SK-N-SH treated with all-trans-retinoic acid at 6 μM for 48 hours (cell line): ENCODE measurements at regions not wholly inside any gene's neighbourhood (a gene's known extent, or its start where the extent isn't known, plus 50 kb on each side); places are given as distances from the start of the nearest gene placed in this dataset.

Source experiments
- ATAC-seq: fragments of 200-7000 bp; cut with Tn5 transposase; 3 replicates; pipeline ENCODE4 v1.9.1; 2020; ENCODE audit warnings: mild to moderate bottlenecking, moderate library complexity
- ARNTL ChIP-seq: fragments of 450-650 bp; formaldehyde crosslinking; IDR thresholded peaks from 2 replicates; pipeline ENCODE4 v1.5.0; 2020; ENCODE audit warnings: low read depth, mild to moderate bottlenecking, moderate library complexity, borderline replicate concordance
- BACH2 ChIP-seq: fragments of 250-450 bp; sonication (Bioruptor Pico); IDR thresholded peaks from 2 replicates; pipeline ENCODE4 v1.9.0; 2021; ENCODE audit warnings: mild to moderate bottlenecking, borderline replicate concordance
- CSDC2 ChIP-seq: fragments of 250-450 bp; sonication (Bioruptor Pico); IDR thresholded peaks from 2 replicates; pipeline ENCODE4 v1.5.0; 2020; ENCODE audit warnings: mild to moderate bottlenecking, moderate library complexity
- ESRRG ChIP-seq: fragments of 250-450 bp; sonication (Bioruptor Pico); IDR thresholded peaks from 2 replicates; pipeline ENCODE4 v1.6.1; 2021; ENCODE audit warnings: mild to moderate bottlenecking
- GLIS3 ChIP-seq: fragments of 250-450 bp; sonication (Bioruptor Pico); IDR thresholded peaks from 2 replicates; pipeline ENCODE4 v1.5.0; 2020; ENCODE audit warnings: mild to moderate bottlenecking, moderate library complexity
- ISL1 ChIP-seq: fragments of 250-450 bp; sonication (Bioruptor Pico); IDR thresholded peaks from 2 replicates; pipeline ENCODE4 v2.1.2; 2022; ENCODE audit warnings: mild to moderate bottlenecking, moderate library complexity
- OSR1 ChIP-seq: fragments of 250-450 bp; sonication (Bioruptor Pico); IDR thresholded peaks from 2 replicates; pipeline ENCODE4 v1.8.0; 2022; ENCODE audit warnings: moderate library complexity, mild to moderate bottlenecking, inconsistent platforms
- RARB ChIP-seq: fragments of 250-450 bp; sonication (Bioruptor Pico); IDR thresholded peaks from 2 replicates; pipeline ENCODE4 v1.8.0; 2021; ENCODE audit warnings: mild to moderate bottlenecking, moderate library complexity
- SNAI2 ChIP-seq: fragments of 250-450 bp; sonication (Bioruptor Pico); IDR thresholded peaks from 2 replicates; pipeline ENCODE4 v1.5.0; 2020; ENCODE audit warnings: mild to moderate bottlenecking, moderate library complexity
- TCF4 ChIP-seq: fragments of 250-450 bp; sonication (Bioruptor Pico); IDR thresholded peaks from 2 replicates; pipeline ENCODE4 v1.8.0; 2021; ENCODE audit warnings: mild to moderate bottlenecking, moderate library complexity, borderline replicate concordance
- ZC3H10 ChIP-seq: fragments of 250-450 bp; sonication (Bioruptor Pico); IDR thresholded peaks from 2 replicates; pipeline ENCODE4 v1.5.1; 2021; ENCODE audit warnings: mild to moderate bottlenecking, moderate library complexity
- ZFP30 ChIP-seq: fragments of 450-650 bp; formaldehyde crosslinking; IDR thresholded peaks from 2 replicates; pipeline ENCODE4 v1.5.0; 2022; ENCODE audit warnings: mild to moderate bottlenecking, moderate library complexity
- ZNF565 ChIP-seq: fragments of 450-650 bp; formaldehyde crosslinking; conservative IDR thresholded peaks from 2 replicates; pipeline ENCODE4 v1.5.0; 2020; ENCODE audit warnings: low read depth, mild to moderate bottlenecking, moderate library complexity
- ZNF70 ChIP-seq: fragments of 450-650 bp; formaldehyde crosslinking; IDR thresholded peaks from 2 replicates; pipeline ENCODE4 v1.5.0; 2020; ENCODE audit warnings: mild to moderate bottlenecking, moderate library complexity
- ZNF8 ChIP-seq: fragments of 450-650 bp; formaldehyde crosslinking; IDR thresholded peaks from 2 replicates; pipeline ENCODE4 v1.5.0; 2020; ENCODE audit warnings: mild to moderate bottlenecking, moderate library complexity
- TF ChIP-seq, protein P1 (sequence below): fragments of 250-450 bp; sonication (Bioruptor Pico); IDR thresholded peaks from 2 replicates; pipeline ENCODE4 v1.5.0; 2020; ENCODE audit warnings: mild to moderate bottlenecking, moderate library complexity
- TF ChIP-seq, protein P2 (sequence below): fragments of 250-450 bp; sonication (Bioruptor Pico); IDR thresholded peaks from 2 replicates; pipeline ENCODE4 v1.8.0; 2021; ENCODE audit warnings: low read depth, mild to moderate bottlenecking, moderate library complexity, borderline replicate concordance
- TF ChIP-seq, protein P3 (sequence below): fragments of 250-450 bp; sonication (Bioruptor Pico); IDR thresholded peaks from 2 replicates; pipeline ENCODE4 v1.5.1; 2021; ENCODE audit warnings: mild to moderate bottlenecking, moderate library complexity
- TF ChIP-seq, protein P4 (sequence below): fragments of 250-450 bp; sonication (Bioruptor Pico); IDR thresholded peaks from 2 replicates; pipeline ENCODE4 v1.8.0; 2020; ENCODE audit warnings: mild to moderate bottlenecking, moderate library complexity, borderline replicate concordance
- TF ChIP-seq, protein P5 (sequence below): fragments of 250-450 bp; sonication (Bioruptor Pico); IDR thresholded peaks from 2 replicates; pipeline ENCODE4 v1.5.1; 2020; ENCODE audit warnings: low read depth, mild to moderate bottlenecking, moderate library complexity

DNA sequence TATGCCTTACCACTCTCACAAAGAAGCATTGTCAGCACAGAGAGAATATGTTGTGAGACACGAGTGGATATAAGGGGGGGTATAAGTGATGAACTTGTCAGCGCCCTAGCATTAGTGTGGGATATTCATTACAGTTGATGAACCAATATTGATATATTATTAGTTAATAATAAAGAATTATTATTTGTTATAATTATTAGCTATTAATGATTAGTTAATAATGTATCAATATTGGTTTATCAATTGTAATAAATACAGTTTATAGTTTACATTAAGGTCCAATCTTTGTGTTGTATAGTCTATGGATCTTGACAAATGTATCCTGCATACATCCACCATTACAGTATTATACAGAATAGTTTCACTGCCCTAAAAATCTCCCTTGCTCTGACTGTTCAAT is 120.2 kb upstream of the NCAM2 start:
- ATAC-seq = no peak

DNA sequence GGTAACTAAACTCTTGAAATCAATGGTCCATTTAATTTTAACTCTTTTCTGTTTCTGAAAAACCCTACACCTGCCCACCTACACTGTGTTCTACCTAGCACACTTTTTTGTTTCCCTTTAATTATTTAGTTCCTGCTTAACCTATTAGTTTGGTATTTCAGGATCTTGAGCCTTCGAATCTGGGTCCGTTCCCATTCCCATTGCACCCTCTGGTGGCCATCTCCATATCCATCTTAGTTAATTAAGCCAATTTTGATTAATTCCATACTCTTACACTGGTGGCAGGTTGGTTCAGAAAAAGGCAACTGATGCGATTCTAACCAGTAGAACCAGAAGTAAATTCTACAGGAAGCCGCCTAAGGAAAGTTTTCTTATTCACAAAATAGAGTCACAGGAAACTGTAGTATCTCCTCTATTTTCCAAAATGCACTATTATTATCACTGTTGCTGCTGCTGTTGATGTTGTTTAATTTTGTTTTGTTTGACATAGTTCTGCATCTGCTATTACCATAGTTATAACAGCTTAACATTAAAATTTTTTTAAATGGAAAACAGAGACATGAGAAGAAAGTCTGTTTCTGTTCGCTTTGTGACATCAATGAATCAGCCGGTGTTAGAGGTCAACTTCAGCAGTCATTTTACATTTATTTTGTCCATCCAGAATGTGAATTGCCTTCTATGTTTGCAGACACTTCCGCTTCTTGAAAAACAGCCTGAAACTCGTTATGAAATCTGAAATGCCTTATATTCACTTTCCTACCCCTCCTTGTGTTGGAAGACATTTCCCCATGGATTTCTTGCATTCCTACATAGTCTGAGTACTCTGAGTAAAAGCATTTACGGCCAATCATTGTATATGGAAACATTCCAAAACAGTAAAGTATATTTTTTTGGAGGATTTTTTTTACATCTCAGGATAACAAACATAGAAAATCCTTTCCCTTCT is 115.5 kb upstream of the NCAM2 start:
- no peak for ATAC-seq
- TF ChIP-seq SNAI2 (CRISPR knock-in tag) (no peak), ISL1 (CRISPR knock-in tag) (no peak), ESRRG (CRISPR knock-in tag) (no peak), TCF4 (CRISPR knock-in tag) (no peak), CSDC2 (CRISPR knock-in tag) (no peak), ARNTL (CRISPR knock-in tag) (no peak), ZNF565 (CRISPR knock-in tag) (no peak), ZNF8 (no peak), ZFP30 (CRISPR knock-in tag) (no peak), BACH2 (CRISPR knock-in tag) (no peak), RARB (no peak), ZNF70 (CRISPR knock-in tag) (no peak)
- TF ChIP-seq, protein P1, sequence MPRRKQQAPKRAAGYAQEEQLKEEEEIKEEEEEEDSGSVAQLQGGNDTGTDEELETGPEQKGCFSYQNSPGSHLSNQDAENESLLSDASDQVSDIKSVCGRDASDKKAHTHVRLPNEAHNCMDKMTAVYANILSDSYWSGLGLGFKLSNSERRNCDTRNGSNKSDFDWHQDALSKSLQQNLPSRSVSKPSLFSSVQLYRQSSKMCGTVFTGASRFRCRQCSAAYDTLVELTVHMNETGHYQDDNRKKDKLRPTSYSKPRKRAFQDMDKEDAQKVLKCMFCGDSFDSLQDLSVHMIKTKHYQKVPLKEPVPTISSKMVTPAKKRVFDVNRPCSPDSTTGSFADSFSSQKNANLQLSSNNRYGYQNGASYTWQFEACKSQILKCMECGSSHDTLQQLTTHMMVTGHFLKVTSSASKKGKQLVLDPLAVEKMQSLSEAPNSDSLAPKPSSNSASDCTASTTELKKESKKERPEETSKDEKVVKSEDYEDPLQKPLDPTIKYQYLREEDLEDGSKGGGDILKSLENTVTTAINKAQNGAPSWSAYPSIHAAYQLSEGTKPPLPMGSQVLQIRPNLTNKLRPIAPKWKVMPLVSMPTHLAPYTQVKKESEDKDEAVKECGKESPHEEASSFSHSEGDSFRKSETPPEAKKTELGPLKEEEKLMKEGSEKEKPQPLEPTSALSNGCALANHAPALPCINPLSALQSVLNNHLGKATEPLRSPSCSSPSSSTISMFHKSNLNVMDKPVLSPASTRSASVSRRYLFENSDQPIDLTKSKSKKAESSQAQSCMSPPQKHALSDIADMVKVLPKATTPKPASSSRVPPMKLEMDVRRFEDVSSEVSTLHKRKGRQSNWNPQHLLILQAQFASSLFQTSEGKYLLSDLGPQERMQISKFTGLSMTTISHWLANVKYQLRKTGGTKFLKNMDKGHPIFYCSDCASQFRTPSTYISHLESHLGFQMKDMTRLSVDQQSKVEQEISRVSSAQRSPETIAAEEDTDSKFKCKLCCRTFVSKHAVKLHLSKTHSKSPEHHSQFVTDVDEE = no peak
- TF ChIP-seq, protein P2, sequence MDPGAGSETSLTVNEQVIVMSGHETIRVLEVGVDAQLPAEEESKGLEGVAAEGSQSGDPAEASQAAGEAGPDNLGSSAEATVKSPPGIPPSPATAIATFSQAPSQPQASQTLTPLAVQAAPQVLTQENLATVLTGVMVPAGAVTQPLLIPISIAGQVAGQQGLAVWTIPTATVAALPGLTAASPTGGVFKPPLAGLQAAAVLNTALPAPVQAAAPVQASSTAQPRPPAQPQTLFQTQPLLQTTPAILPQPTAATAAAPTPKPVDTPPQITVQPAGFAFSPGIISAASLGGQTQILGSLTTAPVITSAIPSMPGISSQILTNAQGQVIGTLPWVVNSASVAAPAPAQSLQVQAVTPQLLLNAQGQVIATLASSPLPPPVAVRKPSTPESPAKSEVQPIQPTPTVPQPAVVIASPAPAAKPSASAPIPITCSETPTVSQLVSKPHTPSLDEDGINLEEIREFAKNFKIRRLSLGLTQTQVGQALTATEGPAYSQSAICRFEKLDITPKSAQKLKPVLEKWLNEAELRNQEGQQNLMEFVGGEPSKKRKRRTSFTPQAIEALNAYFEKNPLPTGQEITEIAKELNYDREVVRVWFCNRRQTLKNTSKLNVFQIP (CRISPR knock-in tag) = no peak
- TF ChIP-seq, protein P3, sequence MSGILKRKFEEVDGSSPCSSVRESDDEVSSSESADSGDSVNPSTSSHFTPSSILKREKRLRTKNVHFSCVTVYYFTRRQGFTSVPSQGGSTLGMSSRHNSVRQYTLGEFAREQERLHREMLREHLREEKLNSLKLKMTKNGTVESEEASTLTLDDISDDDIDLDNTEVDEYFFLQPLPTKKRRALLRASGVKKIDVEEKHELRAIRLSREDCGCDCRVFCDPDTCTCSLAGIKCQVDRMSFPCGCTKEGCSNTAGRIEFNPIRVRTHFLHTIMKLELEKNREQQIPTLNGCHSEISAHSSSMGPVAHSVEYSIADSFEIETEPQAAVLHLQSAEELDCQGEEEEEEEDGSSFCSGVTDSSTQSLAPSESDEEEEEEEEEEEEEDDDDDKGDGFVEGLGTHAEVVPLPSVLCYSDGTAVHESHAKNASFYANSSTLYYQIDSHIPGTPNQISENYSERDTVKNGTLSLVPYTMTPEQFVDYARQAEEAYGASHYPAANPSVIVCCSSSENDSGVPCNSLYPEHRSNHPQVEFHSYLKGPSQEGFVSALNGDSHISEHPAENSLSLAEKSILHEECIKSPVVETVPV (CRISPR knock-in tag) = no peak
- TF ChIP-seq, protein P4, sequence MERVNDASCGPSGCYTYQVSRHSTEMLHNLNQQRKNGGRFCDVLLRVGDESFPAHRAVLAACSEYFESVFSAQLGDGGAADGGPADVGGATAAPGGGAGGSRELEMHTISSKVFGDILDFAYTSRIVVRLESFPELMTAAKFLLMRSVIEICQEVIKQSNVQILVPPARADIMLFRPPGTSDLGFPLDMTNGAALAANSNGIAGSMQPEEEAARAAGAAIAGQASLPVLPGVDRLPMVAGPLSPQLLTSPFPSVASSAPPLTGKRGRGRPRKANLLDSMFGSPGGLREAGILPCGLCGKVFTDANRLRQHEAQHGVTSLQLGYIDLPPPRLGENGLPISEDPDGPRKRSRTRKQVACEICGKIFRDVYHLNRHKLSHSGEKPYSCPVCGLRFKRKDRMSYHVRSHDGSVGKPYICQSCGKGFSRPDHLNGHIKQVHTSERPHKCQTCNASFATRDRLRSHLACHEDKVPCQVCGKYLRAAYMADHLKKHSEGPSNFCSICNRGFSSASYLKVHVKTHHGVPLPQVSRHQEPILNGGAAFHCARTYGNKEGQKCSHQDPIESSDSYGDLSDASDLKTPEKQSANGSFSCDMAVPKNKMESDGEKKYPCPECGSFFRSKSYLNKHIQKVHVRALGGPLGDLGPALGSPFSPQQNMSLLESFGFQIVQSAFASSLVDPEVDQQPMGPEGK = no peak
- TF ChIP-seq, protein P5, sequence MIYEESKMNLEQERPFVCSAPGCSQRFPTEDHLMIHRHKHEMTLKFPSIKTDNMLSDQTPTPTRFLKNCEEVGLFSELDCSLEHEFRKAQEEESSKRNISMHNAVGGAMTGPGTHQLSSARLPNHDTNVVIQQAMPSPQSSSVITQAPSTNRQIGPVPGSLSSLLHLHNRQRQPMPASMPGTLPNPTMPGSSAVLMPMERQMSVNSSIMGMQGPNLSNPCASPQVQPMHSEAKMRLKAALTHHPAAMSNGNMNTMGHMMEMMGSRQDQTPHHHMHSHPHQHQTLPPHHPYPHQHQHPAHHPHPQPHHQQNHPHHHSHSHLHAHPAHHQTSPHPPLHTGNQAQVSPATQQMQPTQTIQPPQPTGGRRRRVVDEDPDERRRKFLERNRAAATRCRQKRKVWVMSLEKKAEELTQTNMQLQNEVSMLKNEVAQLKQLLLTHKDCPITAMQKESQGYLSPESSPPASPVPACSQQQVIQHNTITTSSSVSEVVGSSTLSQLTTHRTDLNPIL = no peak

More for the DNA sequence above, 120.2 kb upstream of the NCAM2 start:
- TF ChIP-seq ZNF8 = no peak
- TF ChIP-seq OSR1 (CRISPR knock-in tag) = no peak
- no peak for TF ChIP-seq SNAI2 (CRISPR knock-in tag)
- no peak for TF ChIP-seq RARB
- TF ChIP-seq, protein P2 (CRISPR knock-in tag) = no peak
- TF ChIP-seq, protein P3 (CRISPR knock-in tag) = no peak
- TF ChIP-seq ISL1 (CRISPR knock-in tag) = no peak
- TF ChIP-seq, protein P4 = no peak
- TF ChIP-seq GLIS3 (CRISPR knock-in tag) = no peak
- no peak for TF ChIP-seq CSDC2 (CRISPR knock-in tag)
- no peak for TF ChIP-seq ZNF70 (CRISPR knock-in tag)
- no peak for TF ChIP-seq ZNF565 (CRISPR knock-in tag)
- no peak for TF ChIP-seq ZC3H10 (CRISPR knock-in tag)
